NCI-H345 treated with DMSO at 0.1 percent for 48 hours (cell line): ENCODE measurements at regions not wholly inside any gene's neighbourhood (a gene's known extent, or its start where the extent isn't known, plus 50 kb on each side); places are given as distances from the start of the nearest gene placed in this dataset.

ENCODE experiments used
- DNase-seq: peaks from one replicate; lab custom pipeline; 2025; ENCODE audit not compliant: unreplicated experiment; lab: John Stamatoyannopoulos, UW

GRCh38 chr2:220452561-220452960 lies 825.1 kb downstream of the SLC4A3 start:
- no peak for DNase-seq

GRCh38 chr2:220455351-220455990 lies 828.0 kb downstream of the SLC4A3 start:
- no peak for DNase-seq

DNA sequence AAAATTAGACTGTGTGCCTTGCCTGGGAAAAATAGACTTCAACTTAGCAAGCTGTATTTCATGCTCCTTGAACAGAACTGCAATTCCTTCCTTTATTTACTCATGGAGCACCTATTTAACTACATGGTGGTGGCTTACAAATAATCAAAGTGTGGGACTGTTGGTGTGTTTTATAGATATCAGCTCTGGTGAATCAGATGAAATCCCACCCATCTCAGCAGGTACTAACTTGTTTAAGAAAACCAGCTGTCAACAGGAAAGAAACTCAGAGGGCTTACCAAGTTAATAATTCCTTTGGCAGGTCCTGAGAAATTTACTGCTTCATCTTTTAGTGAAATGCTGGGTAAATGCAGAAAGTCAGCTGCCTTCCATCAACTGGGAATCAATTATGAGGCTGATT lies 830.6 kb downstream of the SLC4A3 start:
- no peak for DNase-seq

DNA sequence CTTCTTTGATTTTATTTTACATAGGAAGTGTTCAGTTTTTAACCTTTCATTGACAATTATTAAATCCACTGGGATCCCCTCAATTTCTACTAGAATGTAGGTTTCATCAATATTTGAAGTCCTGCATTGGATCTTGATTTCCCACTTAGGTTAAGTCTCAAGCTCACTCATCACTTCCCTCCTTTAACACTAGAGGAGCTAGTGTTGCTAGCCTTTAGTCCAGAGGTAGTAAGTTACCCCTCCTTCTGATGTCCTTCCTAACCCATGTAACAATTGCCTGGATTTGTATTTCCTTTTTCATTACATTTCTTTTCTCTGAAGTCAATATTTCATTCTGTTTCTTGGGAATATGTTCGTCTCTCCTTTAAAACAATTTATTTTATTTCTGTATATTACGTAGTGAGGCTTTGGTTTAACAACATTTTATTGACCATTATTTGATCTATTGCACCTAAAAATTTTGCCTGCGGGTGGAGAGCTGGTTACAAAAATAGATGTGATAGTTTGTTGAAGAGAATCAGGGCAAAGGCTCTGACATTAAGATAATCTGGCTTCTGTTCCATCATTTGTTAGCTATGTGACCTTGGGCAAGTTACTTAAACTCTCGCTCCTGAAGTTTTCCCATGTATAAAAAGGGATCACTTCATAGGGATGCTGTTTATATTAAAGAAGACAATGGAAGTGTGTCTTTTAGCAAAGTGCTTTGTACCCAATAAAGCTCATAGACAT lies 833.0 kb downstream of the SLC4A3 start:
- no peak for DNase-seq

GRCh38 chr2:220463876-220464275 lies 836.4 kb downstream of the SLC4A3 start:
- DNase-seq, result no peak

DNA sequence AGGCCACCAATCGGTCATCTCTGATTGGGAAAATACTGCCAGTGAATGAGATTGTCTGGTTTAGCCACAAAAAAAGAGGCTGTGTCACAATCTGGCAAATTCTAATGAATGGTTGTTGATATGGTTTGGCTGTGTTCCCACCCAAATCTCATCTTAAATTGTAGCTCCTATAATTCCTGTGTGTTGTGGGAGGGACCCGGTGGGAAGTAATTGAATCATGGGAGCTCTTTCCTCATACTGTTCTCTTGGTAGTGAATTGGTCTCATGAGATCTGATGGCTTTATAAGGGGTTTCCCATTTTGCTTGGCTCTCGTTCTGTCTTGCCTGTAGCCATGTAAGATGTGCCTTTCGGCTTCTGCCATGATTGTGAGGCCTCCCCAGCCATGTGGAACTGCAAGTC lies 838.3 kb downstream of the SLC4A3 start:
- no peak for DNase-seq

DNA sequence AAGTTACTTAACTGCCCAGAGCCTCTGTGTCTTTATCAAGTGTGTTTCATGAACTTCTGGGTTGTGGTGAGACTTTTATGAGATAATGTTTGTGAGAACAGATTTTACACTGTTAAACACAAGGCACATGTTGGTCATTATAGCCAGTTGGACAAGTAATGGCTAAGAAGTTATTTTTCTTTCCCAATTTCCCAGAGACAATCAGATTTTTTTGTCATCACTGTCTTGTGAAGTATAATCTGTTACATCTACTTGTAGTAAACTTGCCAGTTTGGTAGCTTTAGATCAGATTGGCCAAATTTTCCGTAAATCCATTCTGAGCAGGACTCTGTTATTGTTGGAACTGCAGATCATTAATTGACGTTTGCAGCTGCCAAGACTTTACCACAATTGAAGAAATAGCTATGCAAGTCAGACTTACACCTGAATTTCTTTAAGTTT lies 838.8 kb downstream of the SLC4A3 start:
- DNase-seq, result no peak

GRCh38 chr2:220469201-220469600 lies 841.8 kb downstream of the SLC4A3 start:
- no peak for DNase-seq

DNA sequence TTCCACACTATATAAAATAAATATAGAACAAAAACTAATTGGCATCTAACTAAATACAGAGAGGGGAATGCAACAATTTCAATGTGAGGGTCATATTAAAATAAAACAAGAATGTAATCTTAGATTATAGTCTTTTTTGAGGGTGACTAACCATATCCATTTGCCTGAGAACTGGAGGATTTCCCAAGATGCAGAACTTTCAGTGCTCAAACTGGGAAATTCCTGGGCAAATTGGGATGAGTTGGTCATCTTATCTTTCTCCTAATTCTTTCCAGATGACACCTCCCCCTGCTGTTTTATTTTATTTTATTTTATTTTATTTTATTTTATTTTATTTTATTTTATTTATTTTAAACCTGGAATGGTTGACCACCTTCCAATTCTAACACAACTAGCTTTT lies 846.2 kb downstream of the SLC4A3 start:
- no peak for DNase-seq

DNA sequence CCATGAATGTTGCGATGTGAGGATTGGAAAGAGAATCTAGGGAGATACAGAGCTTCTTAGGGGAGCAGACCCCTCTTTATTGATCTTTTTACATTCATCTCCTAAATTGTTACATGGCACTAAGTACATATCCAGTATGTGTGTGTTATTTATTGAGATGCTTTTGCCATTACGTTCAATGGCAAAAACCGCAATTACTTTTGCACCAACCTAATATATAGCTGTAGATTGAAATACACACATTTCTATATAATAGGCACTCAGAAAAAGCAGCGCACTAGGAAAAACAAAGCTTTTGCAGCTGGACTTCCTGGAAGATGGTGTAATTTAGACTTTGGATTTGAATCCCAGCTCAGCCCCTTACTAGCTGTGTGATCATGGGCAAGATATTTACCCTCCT lies 849.4 kb downstream of the SLC4A3 start:
- DNase-seq, result no peak

DNA sequence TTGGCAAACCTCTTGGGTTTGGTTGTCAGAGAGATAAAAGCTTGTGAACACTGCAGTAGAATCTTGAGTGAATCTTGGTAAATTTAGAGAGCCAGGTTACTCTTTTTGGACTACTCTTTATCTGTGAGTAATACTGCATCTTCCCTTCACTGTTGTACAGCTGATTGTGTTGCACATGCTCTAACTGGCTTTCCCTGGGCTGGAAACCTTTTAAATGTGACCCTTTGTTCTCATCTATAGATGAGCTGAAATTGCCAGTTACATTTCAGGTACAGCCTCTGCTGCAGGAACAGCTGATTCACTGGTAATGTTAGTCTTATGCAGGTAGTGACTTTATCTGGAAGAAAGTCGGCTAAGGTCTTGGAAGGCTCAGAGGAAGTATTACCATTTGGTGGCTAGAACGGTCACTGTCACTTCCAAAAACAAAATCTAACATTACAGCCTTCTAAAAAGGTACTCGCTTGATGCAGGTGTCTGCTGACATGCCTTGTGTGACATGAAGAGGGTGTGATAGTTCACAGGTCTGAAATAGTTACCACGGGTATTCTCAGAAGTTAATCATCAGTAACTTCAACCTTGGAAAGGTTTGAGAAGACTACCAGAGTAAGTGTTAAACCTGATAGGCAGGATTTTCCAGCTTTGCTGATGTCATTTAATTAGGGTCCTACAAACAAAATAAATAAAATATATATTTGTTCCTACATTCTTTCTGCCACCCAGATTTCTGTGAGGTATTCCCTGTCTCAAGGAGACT lies 851.1 kb downstream of the SLC4A3 start:
- no peak for DNase-seq

GRCh38 chr2:220482716-220483115 lies 855.3 kb downstream of the SLC4A3 start:
- no peak for DNase-seq

GRCh38 chr2:220489121-220489520 lies 861.7 kb downstream of the SLC4A3 start:
- DNase-seq, result no peak

DNA sequence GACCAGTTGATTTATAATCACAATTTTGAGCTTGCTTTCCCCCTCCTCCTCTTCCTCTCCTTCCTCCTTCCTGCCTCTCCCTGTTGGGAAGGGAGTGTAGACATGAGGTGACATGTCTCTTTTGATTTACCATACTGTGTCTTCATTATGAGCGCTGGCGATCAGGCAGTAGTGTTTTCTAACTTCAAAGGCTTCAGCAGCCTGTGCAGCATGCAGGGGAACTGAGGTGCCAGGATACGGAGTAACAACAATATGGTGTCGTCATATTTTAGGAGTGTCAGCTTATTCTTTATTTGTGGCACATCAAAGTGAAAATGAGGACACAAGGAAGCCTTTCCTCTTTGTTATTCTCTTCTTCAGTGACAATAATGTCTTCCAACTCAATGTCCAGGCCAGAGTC lies 864.2 kb downstream of the SLC4A3 start:
- DNase-seq, result no peak

DNA sequence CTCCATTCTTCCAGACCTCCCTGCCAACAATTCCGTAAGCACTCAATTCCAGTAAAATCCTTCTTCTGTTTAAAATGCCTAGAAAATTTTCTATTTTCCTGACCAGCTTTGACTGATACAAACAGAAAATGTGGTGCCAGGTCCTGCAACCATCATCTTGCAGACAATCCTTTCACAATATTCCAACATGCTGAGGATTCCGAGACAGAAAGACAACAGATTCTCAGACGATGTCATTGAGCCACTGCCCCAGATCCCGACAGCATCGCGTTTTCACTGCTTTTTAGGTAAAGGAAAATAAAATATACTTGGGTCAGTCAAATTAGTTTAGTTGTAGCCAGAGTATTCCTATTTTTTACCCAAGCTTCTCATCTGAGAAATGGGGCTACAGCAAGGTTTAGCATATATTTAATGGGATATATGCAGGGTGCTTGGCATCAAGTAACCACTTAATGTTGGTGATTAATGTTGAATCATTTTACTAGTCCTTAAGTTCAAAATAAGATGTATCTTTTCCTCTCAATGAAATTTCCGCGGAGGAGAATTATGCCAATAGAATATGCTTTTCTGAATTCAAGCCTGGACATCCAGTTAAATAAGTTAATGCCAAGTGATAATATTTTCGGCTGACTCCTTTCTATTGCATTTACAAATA lies 866.6 kb downstream of the SLC4A3 start:
- DNase-seq, result no peak

DNA sequence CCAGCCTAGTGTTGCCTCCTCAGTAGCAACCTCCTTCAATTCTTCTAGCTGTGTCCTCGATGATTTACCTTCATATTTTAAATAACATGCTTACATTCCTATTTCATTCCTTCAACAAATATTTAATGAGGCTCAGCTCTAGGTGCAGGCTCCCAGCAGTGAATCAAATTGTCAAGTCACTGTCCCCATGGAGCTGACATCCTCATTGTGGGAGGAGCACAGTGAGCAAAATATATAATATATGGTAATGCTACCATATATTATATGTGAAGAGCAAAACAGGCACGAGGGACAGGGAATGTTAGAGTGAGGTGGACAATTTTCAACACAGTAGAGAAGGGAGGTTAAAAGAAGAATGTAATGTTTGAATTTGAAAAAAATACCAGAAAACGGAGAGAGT lies 869.1 kb downstream of the SLC4A3 start:
- DNase-seq, result no peak

- peak; percentile 11 for DNase-seq
Measured at GRCh38 chr2:220499225-220499624, 871.8 kb downstream of the SLC4A3 start.

- DNase-seq, result no peak
Measured at GRCh38 chr2:220502539-220502938, 875.1 kb downstream of the SLC4A3 start.

GRCh38 chr2:220503431-220503830 lies 876.0 kb downstream of the SLC4A3 start:
- DNase-seq, result no peak

DNA sequence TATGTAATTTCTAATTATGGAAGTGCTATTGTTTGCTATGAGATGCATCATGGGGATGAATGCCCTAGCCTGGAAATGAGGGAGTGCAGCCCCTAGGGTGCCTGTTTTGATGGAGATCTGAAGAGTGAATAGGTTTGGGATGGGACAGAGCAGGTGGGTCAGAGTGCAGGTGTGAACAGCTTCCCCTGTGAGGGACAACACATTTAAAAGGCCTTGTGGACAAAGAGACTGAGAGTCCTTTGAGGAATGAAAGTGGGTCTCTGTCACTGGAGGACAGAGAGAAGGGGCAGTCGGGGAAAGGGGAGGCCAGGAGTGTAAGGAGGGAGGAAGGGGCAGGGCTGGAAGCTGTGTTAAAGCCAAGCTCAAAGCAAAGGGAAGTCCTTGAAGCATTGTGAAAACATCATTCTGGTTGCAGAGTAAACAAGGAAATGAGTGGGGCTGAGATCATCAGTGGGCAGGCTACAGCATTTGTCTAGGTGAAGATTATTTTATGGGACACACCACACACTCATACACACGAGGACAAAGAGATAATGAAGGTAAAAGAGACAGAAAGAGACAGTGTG lies 877.6 kb downstream of the SLC4A3 start:
- peak; percentile 91 for DNase-seq

GRCh38 chr2:220506466-220506865 lies 879.0 kb downstream of the SLC4A3 start:
- DNase-seq, result no peak
